ENCODE measurements at regions not wholly inside any gene's neighbourhood (a gene's known extent, or its start where the extent isn't known, plus 50 kb on each side); places are given as distances from the start of the nearest gene placed in this dataset.

DNA sequence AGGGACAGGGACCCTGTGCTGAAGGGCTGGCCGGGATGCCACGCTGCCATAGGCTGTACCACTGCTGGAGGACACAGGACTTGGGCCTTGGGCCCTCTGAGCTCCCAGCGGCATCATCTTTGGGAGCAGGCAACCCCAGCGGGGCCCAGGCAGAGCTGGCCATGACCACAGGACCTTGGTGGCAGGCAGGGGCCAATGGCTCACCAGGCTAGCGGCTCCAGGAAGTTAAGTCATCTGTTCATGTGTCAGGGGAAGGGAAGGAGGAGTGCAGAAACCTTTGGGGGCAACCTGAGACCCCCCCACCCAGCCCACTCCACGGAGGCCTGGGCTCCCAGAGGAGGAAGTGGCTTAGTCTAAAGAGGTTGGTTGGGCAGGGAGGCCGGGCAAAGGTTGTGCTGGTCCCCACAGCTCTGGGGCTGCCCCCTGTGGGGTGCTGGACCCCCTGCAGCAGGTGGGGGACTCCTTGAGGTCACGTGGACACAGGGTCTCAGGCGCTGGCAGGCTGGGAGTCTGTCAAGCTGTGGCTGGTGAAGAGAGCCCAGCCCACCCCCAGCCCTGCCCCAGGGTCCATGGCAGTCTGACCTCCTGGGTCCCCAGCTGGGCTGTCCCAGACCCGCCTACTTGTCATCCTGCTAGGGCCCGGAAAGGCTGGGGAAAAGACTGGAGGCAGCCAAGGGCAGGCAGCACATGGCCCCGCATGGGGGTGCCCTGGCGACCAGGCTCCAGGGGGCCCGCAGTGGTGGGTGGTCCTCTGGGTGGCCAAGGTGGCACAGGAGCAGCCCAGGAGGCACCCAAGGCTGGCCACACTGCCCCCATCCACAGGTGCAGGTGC, 184.3 kb downstream of the IGLL1 start:
- peak overlapping the region; percentile 86 for H3K27ac ChIP-seq
- no peak for TF ChIP-seq CTCF (IDR thresholded peaks at IDR 0.05)
- no peak for TF ChIP-seq ZFX (IDR thresholded peaks at IDR 0.05; ENCODE audit: borderline replicate concordance)

GRCh38 chr22:23394525-23395326, 185.4 kb downstream of the IGLL1 start:
- TF ChIP-seq ZFX (IDR thresholded peaks at IDR 0.05; ENCODE audit: borderline replicate concordance) = no peak
- no peak for TF ChIP-seq CTCF (IDR thresholded peaks at IDR 0.05)
- peak overlapping the region; percentile 86 for H3K27ac ChIP-seq

DNA sequence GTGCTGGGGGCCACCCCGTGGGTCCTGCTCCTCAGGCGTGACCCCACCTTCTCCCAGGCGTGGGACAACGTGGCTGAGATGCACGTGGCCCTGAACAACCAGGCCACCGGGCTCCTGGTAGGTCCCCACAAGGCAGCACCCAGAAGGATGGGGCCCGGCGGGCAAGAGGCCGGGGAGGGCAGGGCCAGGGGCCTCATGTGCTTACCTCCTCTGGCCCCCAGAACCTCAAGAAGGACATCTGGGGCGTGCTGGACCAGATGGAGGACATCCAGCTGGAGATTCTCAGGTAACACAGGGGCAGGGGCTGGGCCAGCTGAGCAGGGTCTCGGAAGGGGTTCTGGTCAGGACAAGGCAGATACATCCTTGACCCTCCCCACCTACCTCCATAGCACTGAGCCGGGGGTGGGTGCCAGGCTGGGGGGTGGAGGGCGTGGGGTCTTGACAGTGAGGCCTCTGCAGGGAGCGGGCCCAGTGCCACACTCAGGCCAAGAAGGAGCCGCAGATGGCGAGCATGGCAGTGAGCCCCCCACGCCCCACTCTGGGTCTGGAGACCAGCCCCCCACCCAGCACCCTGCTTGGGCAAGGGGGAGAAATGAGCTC, 186.3 kb downstream of the IGLL1 start:
- no peak for TF ChIP-seq CTCF (IDR thresholded peaks at IDR 0.05)
- TF ChIP-seq ZFX (IDR thresholded peaks at IDR 0.05; ENCODE audit: borderline replicate concordance) = no peak
- peak overlapping the region; percentile 86 for H3K27ac ChIP-seq

GRCh38 chr22:23393199-23393598, 186.9 kb downstream of the IGLL1 start:
- H3K27ac ChIP-seq = peak overlapping the region; percentile 52

DNA sequence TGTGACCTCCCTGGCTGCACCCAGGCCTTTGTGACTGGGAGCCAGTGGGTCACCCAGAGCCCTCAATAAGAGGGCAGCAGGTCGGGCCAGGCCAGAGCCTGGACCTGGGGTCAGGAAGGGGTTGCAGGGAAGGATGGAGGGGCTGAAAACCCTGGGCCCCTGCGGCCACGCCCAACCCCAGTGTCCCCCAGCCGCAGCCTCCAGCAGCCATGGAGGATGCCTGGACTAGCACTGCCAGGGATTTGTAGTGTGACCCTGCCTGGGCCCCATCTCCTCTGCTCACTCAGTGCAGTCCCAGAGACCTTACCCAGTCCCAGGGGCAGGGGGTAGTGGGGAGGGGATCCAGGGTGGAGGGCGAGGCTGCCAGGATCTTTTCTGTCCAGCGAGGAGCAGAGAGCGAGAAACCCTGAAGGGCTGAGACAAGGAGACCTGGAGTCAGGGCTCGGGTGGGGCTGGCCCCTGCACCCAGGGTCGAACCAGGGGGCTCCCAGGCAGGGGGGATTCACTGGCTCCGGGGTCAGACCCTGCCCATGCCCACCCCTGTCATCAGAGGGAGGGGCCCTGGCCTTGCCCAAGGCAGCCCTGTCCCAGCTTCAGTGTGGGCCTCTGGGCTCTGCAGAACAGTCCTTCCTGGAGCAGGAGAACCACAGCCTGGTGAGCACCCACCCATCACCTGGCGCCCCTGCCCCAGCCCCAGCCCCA, 187.5 kb downstream of the IGLL1 start:
- TF ChIP-seq CTCF (IDR thresholded peaks at IDR 0.05) (no peak), ZFX (IDR thresholded peaks at IDR 0.05; ENCODE audit: borderline replicate concordance) (no peak)
- H3K27ac ChIP-seq = peak overlapping the region; percentile 52

DNA sequence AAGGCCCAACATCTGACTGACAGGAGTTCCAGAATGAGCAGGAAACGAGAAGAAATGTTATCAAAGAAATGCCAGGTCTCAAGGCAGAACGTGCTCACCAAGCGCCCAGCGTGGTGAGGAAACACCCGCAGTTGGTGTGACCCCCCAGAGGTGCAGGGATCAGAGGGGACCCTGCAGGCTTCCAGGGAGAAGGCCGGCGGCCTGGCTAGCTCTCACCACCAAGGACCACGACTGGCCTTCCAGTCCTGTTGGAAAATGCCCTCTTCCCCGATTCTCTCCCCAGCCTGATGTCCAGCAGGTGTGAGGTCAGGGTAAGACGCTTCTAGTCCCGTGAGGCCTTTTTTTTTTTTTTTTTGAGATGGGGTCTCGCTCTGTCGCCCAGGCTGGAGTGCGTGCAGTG, 189.1 kb downstream of the IGLL1 start:
- TF ChIP-seq ZFX (IDR thresholded peaks at IDR 0.05; ENCODE audit: borderline replicate concordance) = no peak
- TF ChIP-seq CTCF (IDR thresholded peaks at IDR 0.05) = no peak

More for the DNA sequence above, 189.1 kb downstream of the IGLL1 start:
- H3K27ac ChIP-seq = peak overlapping the region; percentile 52
